HG02884 (cell line): ENCODE measurements at regions not wholly inside any gene's neighbourhood (a gene's known extent, or its start where the extent isn't known, plus 50 kb on each side); places are given as distances from the start of the nearest gene placed in this dataset.

Experiments
- ATAC-seq: cut with Tn5 transposase; IDR thresholded peaks from one replicate; pipeline ENCODE4 v1.9.1; 2021; ENCODE audit warnings: mild to moderate bottlenecking, moderate library complexity; ENCODE audit not compliant: unreplicated experiment

DNA sequence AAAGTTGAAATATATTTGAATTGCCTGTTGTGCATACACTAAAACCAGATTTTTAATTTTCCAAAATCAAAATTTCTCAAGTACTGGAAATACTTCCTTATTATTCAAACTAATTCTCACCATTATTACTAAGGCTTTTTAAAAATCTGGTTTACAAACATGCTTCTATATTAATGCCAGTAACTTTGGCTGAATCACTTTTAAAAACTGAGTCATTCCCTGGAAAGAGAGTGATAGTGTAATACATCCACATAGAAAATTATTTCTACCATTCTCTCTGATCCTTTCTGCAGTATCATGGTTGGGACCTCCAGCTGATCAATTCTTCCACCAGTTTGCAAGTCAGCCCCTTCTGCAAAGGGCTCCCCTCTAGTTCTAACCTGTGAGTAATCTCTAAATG is 165.3 kb upstream of the FAM241A start:
- no peak for ATAC-seq

DNA sequence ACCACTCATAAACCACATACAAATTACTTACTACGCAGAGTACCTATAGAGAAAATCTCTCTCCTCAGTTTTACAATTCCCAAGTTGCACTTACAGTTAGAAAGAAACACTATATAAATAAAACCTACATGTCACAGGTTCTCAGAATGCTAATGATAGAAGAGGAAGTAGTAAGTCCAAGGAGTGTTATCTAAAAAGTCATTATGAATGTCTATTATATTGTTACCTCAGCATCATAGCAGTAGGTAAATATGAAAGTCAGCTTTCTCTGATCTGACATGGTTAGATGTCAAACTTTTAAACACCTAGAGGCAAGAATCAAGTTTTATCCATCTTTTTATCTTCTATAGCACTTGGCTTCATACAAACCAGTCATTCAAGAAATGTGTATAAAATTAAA is 163.2 kb upstream of the FAM241A start:
- no peak for ATAC-seq

DNA sequence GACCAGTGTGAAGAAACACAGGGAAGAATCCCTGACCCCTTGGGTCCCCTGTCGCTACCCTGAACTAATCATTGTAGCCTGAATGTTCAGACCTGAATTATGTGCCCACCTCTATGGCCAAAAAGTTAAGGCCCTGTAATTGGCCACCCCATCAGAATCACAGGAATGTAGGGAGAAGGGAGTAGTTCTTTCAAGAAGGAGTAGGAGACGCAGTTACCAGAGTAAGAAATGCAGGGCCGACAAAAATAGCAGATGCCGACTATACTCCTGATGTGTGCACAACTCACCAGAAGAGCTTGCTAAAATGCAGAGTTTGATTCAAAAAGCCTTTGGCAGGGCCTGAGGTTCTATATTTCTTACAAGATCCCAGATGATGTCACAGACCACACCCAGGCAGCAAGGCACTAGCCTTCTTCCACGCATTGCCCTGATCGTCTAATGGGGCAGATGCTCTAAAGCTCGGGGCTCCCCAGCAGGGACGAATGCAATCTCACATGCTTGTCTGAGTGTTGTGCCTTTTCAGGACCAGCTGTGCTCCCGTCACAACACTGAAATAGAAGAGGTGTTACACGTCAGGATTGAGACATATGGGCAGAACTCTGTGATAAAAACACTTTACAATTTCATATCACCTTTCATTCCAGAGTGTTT is 161.0 kb upstream of the FAM241A start:
- no peak for ATAC-seq

DNA sequence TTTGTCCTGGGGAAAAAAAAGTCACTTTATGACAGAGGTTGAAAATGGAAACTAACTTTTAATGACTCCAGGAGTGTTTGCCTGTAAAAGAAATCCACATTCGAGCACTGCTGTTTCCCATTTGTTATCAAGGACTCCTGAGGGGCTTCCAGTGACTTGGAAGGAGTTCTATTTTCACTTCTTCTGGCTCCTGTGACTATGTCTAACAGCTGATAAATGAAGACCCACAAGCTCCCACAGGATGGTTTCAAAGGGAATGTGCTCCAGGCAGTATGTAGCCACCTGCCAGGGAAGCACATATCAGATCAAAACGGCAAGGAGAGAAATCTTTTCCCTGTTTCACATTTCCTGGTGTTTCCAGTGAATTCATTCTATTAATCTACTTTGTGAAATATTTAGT is 159.8 kb upstream of the FAM241A start:
- no peak for ATAC-seq

DNA sequence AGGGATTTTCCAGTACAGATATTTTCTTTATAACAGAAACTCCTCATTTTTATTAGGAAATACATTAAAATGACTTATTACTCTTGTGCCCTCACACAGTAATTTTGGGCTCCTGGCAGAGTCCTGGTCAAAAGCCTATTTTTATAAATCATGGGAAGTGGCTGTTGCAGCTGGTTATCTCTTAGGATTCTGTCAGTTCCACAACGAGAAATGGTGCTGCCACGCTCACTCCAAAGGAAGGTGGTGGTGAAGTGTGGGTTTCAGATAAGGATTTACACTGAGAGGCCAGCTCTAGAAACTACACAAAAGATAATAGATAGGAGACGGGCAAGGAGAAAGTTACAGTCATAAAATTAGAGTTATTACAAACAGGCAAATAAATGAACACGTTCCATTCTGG is 159.2 kb upstream of the FAM241A start:
- ATAC-seq = no peak

DNA sequence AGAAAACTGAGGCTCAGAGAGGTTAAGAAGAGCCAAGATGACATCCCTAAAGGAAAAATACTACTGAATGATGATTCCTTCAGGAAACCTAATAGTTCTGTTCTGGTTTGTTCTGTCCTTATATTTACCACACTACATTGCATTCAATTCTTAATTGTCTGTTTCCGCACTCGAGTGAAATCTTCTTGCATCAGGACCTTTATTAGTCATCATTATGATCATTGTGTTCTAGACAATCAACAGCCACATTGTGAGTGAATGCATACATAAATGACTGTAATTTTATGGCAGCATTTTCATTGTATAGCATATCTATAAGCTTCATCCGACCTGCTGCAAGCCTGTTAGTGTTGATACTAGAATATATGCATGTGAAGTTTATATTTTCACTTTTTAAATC is 156.7 kb upstream of the FAM241A start:
- no peak for ATAC-seq

DNA sequence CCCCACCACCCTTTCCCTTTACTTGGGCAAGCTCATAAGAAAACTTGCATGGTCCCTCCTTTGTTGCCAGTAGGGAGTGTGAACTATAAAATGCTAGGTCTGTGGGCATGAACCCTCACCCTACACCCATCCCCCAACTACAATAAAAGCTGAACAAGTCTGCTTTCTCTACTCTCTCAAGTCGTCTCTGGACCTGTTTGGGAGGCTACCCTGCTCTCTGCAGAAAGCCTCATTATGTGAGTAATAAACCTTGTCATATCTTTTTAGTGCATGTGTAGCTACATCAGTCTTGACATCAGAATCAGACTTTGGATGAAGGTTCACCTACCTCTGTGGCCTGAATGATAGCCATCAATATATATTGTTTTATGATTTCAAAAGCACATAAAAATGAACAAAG is 155.4 kb upstream of the FAM241A start:
- ATAC-seq = no peak

DNA sequence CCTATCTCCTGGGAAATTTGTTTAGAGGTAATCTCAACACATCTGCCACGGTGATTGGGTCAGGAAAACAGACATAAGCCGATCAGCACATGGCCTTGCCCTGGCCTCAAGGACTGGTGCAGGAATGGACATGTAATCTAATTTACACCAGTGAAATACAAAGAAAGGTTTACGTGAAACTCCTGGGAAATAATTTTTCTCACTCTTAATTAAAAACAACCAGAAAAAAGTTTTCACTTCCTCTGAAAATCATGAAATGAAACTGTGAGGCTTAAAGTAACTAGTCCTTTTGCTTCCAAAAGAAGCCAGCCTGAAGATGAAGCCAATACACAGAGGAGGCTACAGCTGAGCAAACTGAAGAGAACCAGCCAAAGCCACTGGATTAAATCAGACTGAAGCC is 154.1 kb upstream of the FAM241A start:
- peak; percentile 95 for ATAC-seq

DNA sequence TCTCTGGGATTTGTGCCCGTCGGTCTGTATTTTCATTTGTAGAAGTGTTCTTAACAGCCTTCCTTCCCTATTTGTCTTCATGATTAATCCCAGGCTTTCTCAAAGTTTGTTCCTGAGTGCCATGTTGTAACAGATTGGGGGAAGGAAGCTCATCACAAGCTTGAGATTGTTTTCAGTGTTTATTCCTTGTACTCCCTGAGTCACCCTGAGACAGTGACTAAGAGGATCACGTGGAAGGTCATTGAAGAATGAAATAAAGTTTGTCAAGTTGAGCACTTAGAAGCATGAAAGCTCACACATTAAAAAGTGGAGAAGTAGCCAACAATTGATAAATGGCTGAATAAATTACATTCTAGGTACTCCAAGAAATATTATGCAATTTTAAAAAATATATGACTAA is 153.5 kb upstream of the FAM241A start:
- no peak for ATAC-seq

DNA sequence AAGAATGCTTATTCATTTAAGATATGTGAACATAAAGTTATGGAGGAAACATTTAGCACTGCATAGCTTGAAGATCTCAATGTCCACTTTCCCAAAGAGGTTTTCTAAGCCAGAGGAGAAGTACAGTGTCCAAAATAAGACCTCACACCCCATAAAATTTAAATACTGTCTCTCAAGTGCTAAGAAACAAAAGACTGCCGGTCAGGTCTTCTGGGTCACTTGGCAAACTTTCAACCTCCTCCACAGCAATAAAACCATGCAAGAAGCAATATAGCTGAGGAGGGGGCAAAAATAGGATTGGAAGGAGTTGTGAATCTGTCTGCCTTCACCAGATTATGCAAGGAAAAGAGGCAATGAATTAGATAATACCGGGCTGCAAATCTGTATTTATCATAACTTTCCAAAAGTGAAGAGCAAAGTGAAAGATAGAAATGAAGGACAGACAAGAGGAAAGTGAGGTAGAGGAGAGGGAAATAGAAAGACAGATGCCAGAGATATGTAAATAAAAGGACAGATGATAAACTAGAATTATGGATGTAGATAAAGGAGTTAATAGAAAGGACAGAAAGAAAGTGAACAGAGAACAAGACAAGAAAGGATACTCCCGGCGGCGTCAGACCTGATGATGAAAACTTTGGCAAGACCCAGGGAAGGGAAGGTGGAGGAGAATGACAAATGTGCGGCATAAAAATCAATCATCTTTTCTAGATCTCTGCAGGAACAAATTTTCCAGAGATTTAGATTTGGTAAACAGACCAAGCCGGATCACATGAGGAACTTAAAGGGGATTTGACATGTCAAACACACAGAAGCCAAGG is 152.7 kb upstream of the FAM241A start:
- ATAC-seq = no peak

DNA sequence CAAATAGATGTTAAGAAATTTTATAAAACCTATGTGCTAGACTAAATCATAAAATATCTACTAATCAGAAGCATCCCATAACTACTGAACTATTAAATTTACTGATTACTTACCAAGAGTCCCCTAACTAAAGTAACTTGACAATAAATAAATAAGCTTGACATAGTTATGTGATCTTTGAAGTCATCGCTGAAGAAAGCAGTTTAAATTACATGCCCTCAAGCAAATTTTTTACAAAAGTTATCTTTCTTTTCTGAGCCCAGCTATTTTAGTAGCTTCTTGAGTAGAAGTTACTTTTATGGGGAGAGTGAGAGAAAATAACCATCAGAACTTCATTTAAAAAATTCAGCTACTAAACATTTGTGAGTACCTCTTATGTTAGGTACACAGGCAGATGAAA is 150.9 kb upstream of the FAM241A start:
- ATAC-seq = no peak

DNA sequence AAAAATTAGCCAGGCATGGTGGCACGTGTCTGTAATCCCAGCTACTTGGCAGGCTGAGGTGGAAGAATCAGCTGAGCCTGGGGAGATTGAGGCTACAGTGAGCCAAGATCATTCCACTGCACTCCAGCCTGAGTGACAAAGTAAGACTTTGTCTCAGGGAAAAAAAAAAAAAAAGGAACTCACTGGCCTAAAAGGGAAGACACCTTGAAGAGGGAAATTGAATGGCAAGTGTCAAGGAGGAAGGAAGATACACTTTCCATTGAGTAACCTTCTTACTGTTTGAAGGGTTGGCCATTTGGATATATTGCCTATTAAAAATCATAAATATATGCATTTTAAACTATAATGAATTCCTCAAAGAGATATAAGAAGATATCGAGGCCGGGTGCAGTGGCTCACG is 147.5 kb upstream of the FAM241A start:
- no peak for ATAC-seq

DNA sequence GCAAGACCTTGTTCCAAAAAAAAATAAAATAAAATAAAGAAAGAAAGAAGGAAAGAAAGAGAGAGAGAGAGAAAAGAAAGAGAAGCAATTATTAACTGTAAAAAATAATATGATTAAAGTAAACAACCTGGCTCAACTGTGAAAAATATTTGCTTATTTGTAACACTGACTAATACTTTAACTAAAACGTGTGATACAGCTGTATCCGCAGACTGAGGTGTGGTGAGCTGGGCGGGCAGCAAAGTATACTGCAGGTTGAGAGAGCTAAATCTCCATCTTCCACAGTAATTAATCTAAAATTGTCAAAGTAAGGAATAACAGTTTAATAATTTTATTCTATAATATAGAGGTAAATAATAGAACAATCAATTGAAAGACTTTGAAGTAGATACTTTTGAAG is 145.5 kb upstream of the FAM241A start:
- ATAC-seq = no peak

DNA sequence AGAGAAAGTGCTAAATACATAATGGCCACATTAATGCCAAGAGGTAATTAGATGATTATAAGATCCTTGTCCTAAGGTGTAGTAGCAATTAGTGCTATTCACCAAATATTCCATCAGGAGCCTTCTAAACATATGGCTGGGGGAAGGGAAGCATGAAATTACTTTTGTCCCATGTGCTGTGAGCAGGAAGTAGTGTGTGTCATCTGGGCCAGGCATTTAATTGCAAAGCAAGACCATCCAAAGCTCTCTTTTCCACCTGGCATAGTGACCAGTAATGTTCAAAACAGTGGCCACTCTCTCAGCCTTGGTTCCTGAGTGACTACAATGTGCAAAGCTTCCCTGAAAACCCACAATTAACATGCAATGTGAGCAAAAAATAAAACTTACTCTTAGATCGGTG is 144.2 kb upstream of the FAM241A start:
- ATAC-seq = no peak

DNA sequence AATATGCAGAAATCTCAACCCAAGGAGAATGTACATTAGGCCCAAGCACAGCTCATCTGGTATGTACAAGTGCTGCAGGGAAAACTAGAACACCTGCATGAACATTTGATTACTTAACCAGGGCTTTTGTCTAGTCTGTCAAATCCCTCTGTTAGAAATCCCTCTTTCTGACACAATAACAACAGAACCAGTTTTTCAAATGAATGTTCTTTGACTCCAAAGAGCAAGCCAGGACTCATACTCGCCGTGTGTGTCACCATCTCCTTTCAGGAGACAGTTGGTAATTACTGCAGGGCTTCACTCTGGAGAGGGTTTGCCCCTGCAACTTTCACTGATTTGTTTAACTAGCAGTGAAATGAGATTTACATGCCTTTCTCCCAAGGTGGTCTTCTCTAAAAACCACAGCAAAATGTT is 143.0 kb upstream of the FAM241A start:
- ATAC-seq = no peak

DNA sequence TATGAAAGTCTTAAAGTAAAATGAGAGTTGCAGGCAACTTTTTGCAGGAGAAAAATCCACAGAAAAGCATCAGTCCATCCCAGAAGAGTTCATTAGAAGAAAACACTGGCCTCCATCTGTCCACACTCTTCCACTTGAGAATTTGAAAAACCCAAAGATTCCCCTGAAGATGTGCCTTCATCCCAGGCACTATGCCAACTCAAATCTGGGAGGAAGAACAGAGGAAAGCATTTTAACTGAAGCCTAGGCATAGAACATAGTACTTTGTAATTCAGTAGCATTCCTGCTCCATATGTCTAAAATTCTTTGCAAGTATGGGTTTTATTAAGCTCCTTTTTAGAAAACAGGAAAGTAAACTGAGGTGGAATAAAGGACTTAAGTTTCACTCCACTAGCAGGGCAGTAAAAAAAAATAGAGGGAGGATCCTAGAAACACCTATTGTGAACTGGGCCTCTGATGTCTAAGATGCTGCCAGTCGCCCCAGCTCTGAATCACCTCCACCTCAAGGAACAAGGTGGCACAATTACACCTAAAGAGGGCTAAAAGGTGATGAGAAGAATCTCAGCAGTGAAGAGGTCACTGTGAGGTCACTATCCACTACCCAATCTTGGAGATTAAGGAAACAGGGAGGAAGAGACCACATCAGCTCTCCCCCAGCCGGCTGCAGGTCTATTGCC is 141.9 kb upstream of the FAM241A start:
- ATAC-seq = no peak

DNA sequence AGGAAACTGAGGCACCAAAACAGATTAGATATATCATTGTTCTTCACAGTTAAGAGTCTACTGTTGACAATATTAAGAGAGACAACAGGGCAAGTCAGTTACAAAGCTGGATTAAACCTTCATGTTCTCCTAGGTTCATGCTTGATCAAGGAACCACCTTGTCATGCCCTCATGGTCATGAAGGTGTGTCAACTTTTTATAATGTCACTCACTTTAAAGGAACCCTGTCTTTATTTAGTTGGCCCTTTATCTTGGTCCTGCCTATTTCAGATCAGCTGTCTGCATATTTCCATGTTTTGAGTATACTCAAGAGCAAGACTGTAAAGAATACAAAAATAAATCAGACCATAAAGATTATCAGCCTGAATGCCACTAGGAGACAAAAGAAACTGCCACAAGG is 140.2 kb upstream of the FAM241A start:
- ATAC-seq = no peak

DNA sequence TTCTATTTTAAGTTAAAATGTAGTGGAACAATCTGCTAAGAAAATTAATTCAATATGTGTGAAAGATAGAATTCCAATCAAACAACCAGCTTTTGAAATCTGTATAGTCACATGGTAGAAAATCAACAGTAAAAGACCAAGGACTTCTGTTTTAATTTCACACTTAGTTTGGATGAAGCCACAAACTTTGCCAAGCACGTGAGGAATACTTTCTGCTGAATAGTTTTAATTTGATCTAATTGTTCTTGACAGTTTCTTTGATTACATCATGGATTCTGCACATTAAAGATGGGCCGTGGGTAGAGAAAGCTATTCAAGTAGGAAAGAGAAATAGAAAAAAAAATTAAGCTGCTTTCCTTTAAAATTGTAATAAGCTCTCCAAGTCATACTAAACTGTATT is 137.9 kb upstream of the FAM241A start:
- ATAC-seq = no peak

DNA sequence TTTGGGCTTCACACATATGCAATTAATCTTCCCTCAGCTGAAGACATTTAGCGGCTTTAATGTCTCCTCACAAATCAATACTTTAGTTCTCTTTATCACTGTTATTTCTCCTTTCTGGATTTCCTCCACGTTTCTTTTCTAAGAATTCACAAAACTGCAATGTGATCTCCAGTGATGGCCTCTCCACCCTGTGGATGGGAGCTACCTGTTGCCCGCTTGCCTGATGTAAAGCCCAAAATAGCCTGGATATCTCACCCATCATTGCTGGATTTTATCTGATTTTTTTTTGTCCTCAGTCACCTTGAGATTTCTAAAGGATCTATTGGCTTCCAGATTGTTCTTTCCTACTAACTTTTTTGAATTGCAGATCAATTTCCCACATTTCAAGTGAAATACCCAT is 129.3 kb upstream of the FAM241A start:
- ATAC-seq = no peak

DNA sequence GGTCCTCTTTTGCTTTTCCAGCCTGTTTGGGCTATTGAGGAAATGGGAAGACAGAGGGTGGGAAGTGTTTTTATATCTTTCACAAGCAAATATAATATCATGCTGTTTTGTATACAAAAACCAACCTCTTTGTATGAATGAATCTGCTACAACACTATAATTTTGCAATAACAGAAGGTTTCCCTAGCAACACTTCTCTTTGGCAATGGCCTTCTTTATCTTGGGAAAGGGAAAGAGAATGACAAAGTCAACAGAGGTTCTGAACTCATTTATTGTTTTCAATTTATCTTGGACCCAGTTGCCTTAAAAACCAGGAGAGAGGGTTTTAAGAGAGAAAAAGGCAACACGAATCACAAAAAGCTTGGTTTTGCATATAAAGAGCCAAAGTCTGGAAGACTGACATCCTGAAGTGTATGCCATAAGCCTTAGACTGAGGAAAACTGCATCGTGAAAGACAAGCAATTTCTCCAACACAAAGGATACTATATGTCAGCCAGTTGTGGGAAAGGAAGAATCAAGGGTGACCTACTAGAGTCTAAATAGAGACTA is 121.8 kb upstream of the FAM241A start:
- ATAC-seq = no peak

DNA sequence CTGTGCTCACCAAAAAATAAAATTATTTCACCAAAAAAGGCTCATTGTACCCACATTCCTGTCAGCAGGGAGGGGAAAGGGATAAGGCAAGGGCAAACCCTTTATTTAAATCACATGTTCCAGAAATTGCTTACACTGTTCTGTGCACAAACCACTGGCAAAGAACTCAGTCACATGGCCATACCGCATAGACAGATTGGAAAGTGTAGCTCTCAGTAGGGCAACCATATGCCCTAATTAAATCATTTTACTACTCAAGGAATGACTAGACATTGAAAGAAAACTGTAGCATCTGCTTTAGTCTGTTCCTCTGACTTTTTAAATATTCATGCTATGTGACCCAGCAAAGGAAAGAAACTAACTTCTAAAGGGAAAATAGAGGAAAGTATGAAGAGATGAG is 119.2 kb upstream of the FAM241A start:
- ATAC-seq = no peak

DNA sequence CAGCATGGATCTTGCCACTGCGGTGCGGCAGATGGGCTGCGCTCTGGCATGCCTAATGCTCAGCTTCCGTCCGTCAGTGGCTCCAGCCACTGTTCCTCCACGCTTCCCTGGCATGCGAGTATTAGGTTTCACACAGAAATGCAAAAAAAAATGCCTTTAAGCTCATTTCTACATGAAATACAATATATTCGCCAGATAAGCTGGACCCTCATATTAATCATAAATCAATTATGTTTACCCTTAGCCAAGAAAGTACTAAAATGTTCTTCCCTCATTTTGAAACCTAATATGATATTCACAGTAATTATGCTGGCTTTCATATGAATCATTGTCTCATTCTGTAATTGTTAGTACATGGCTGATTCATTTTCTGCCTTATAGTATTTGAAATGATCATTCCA is 115.5 kb upstream of the FAM241A start:
- ATAC-seq = no peak
